ENCODE measurements at regions not wholly inside any gene's neighbourhood (a gene's known extent, or its start where the extent isn't known, plus 50 kb on each side); places are given as distances from the start of the nearest gene placed in this dataset.

GRCh38 chr2:41878056-41878455 lies 169.8 kb upstream of the PKDCC start:
- TF ChIP-seq CTCF (conservative IDR thresholded peaks at IDR 0.05 in 1 of 2, IDR thresholded peaks at IDR 0.05 in 1 of 2; ENCODE audit: extremely low read depth in 1 of 2, insufficient read depth in 1 of 2, low read depth in 1 of 2, low read length in 2 of 2) (no peak), EZH2 (IDR thresholded peaks at IDR 0.05; ENCODE audit: borderline replicate concordance, low read length) (no peak)

Measured in mammary epithelial cell (primary cell).